H1 (cell line): ENCODE measurements at regions not wholly inside any gene's neighbourhood (a gene's known extent, or its start where the extent isn't known, plus 50 kb on each side); places are given as distances from the start of the nearest gene placed in this dataset.

Experiments
- EZH2 ChIP-seq: fragments of 200-600 bp; sonication (generic); IDR thresholded peaks from 2 replicates; pipeline ENCODE4 v1.7.1; 2012; ENCODE audit warnings: low read depth, mild to moderate bottlenecking, moderate library complexity, low read length, inconsistent platforms; ENCODE audit not compliant: severe bottlenecking
- FOSL1 ChIP-seq: IDR thresholded peaks from 2 replicates; pipeline ENCODE4 v1.6.1; 2011; ENCODE audit warnings: mild to moderate bottlenecking, low read depth, low read length, moderate library complexity; ENCODE audit not compliant: insufficient read depth
- GABPA ChIP-seq: IDR thresholded peaks from 2 replicates; pipeline ENCODE4 v1.6.1; 2011; ENCODE audit warnings: mild to moderate bottlenecking, low read length, moderate library complexity, borderline replicate concordance; ENCODE audit not compliant: insufficient read depth
- POLR2A ChIP-seq, 2 experiments: IDR thresholded peaks; 1 replicate in 1 of 2; 2 replicates in 1 of 2; pipeline ENCODE4 v1.6.1; 2011; ENCODE audit warnings: low read depth in 2 of 2, low read length in 2 of 2, mild to moderate bottlenecking in 2 of 2; ENCODE audit errors: control extremely low read depth in 1 of 2
- POLR2AphosphoS5 ChIP-seq: IDR thresholded peaks from 2 replicates; pipeline ENCODE4 v1.6.1; 2011; ENCODE audit warnings: low read depth, low read length
- SP1 ChIP-seq: IDR thresholded peaks from 2 replicates; pipeline ENCODE4 v1.6.1; 2011; ENCODE audit warnings: low read depth, low read length
- SRF ChIP-seq: IDR thresholded peaks from 2 replicates; pipeline ENCODE4 v1.6.1; 2011; ENCODE audit warnings: mild to moderate bottlenecking, low read depth, low read length, moderate library complexity
- YY1 ChIP-seq: IDR thresholded peaks from 2 replicates; pipeline ENCODE4 v1.6.1; 2011; ENCODE audit warnings: low read depth, mild to moderate bottlenecking, low read length
- TF ChIP-seq, protein P1 (sequence below), 3 experiments: IDR thresholded peaks; 1 replicate in 2 of 3; 2 replicates in 1 of 3; pipeline versions ENCODE4 v1.5.1 to v1.6.1; 2011; ENCODE audit warnings: low read length in 3 of 3, mild to moderate bottlenecking in 3 of 3, inconsistent platforms in 2 of 3, low read depth in 1 of 3, moderate library complexity in 1 of 3; ENCODE audit not compliant: insufficient read depth in 1 of 3; ENCODE audit errors: control extremely low read depth in 1 of 3

DNA sequence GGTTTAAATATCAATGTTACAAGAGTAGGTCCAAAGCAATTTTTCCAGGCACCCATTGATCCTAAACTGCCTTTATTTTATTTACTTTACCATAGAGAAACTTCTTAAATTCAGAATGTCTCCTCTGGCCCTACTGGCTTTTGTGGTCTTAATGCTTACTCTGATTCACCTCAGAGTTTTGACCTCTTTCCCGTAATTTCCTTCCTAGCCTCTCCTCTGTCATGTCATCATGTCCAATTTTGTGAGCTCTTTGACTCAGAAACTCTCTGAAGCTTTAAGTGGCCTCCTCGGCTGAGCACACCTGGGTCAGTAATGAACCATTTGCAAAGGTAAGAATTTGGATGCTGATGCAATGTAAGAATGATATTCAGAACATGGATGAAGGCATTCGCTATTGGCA is 303.8 kb upstream of the CDH18 start:
- TF ChIP-seq FOSL1 (no peak), SP1 (no peak), POLR2A (IDR thresholded peaks at IDR 0.05; ENCODE audit: control extremely low read depth in 1 of 2, low read depth in 2 of 2, low read length in 2 of 2) (no peak), POLR2AphosphoS5 (no peak), YY1 (no peak), EZH2 (no peak), GABPA (no peak), SRF (no peak)
- TF ChIP-seq, protein P1, sequence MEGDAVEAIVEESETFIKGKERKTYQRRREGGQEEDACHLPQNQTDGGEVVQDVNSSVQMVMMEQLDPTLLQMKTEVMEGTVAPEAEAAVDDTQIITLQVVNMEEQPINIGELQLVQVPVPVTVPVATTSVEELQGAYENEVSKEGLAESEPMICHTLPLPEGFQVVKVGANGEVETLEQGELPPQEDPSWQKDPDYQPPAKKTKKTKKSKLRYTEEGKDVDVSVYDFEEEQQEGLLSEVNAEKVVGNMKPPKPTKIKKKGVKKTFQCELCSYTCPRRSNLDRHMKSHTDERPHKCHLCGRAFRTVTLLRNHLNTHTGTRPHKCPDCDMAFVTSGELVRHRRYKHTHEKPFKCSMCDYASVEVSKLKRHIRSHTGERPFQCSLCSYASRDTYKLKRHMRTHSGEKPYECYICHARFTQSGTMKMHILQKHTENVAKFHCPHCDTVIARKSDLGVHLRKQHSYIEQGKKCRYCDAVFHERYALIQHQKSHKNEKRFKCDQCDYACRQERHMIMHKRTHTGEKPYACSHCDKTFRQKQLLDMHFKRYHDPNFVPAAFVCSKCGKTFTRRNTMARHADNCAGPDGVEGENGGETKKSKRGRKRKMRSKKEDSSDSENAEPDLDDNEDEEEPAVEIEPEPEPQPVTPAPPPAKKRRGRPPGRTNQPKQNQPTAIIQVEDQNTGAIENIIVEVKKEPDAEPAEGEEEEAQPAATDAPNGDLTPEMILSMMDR (IDR thresholded peaks at IDR 0.05; ENCODE audit: control extremely low read depth in 1 of 3, insufficient read depth in 1 of 3, low read depth in 1 of 3, low read length in 3 of 3) = no peak
